ENCODE measurements at regions not wholly inside any gene's neighbourhood (a gene's known extent, or its start where the extent isn't known, plus 50 kb on each side); places are given as distances from the start of the nearest gene placed in this dataset.

- TF ChIP-seq, protein P1, sequence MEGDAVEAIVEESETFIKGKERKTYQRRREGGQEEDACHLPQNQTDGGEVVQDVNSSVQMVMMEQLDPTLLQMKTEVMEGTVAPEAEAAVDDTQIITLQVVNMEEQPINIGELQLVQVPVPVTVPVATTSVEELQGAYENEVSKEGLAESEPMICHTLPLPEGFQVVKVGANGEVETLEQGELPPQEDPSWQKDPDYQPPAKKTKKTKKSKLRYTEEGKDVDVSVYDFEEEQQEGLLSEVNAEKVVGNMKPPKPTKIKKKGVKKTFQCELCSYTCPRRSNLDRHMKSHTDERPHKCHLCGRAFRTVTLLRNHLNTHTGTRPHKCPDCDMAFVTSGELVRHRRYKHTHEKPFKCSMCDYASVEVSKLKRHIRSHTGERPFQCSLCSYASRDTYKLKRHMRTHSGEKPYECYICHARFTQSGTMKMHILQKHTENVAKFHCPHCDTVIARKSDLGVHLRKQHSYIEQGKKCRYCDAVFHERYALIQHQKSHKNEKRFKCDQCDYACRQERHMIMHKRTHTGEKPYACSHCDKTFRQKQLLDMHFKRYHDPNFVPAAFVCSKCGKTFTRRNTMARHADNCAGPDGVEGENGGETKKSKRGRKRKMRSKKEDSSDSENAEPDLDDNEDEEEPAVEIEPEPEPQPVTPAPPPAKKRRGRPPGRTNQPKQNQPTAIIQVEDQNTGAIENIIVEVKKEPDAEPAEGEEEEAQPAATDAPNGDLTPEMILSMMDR (IDR thresholded peaks at IDR 0.05) = no peak
- 88 to 95% (median 92%) methylated on average over 7 of the region's 7 CpGs for WGBS, 4 donors
Measured at GRCh38 chr2:234884591-234884990, 67.2 kb upstream of the SH3BP4 start.

DNA sequence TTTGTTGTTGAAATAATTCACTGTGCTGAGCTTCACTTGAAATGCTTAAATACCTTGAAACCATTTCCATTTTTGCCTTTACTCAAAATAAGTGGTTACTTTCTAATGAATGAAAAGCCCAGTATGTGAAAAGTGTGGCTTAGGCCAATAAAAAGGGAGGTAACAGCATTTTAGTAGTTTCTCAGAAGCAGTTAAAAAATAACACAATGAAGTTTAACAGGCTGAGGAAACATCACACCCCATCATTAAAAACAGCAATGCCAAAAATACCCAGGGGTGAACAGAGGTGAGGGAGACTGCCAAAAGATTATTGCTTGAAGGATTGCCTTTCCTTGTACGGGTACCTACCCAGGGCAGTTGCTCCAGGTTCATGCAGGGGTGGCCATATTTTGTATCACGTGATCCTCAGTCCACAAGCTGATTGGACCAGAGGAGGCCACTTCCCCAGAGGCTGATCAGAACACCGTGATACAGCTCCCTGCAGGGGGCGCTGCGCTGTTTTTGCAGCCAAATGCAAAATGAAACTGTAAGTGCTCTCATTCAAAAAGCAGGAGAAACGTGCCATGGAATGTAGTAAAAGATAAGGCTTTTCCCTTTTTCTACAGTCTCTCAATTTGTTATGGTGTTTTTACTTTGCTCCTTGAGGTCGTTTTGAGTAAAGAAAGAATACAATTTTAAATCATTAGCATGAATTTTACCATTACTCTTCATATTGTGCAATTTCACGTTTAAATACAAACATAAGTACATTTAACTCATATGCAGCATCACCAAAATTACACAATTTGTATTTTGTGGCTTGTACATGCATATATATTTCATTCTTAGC lies 70.2 kb upstream of the SH3BP4 start:
- Histone ChIP-seq H3K4me3 (peak overlapping the region in 7 of 12 donors; percentile 13 to 38 (median 26)), H3K9me3 (peaks cover 0 to 4% (median 0%) of the 10 kb centered on the region in 12 donors), H3K4me1 (peaks cover 0 to 25% (median 8%) of the 10 kb centered on the region in 12 donors), H3K27me3 (no peaks in the 10 kb centered on the region), H3K36me3 (no peaks in the 10 kb centered on the region), H3K27ac (peak overlapping the region in 3 of 12 donors; percentile 2 to 40 (median 23))
- WGBS, 4 donors = 24 to 46% (median 31%) methylated on average over 8 of the region's 8 CpGs
- DNase-seq = peak; percentile 78 to 91 (median 85)
- intact Hi-C loops (cut with DNase I) = loop anchor here in 9 of 10 donors (2.0 to 10.0 kb wide), 10 partner anchors 71 to 327 kb away; partner anchors contain the start of gene SH3BP4 (in 2 of the 9)
- peak; percentile 92 to 98 (median 96) for ATAC-seq
- TF ChIP-seq, protein P1 (IDR thresholded peaks at IDR 0.05) = peak; percentile 67 to 93 (median 78)
- no peak for TF ChIP-seq POLR2A (IDR thresholded peaks at IDR 0.05)

More at GRCh38 chr2:234884591-234884990, 67.2 kb upstream of the SH3BP4 start:
- DNase-seq (no peak), ATAC-seq (no peak)
- no peaks in the 10 kb centered on the region for H3K27me3 ChIP-seq
- peaks cover 0 to 25% (median 8%) of the 10 kb centered on the region in 12 donors for H3K4me1 ChIP-seq
- no peaks in the 10 kb centered on the region for H3K36me3 ChIP-seq
- H3K27ac ChIP-seq = no peak overlapping the region
- intact Hi-C loops (cut with DNase I) = loop anchor here in 9 of 10 donors (5.0 to 10.0 kb wide), 8 partner anchors 68 to 330 kb away; partner anchors contain the start of gene SH3BP4 (in 2 of the 9)
- no peaks in the 10 kb centered on the region for H3K9me3 ChIP-seq
- no peak overlapping the region for H3K4me3 ChIP-seq

GRCh38 chr2:234880551-234881211 lies 71.1 kb upstream of the SH3BP4 start:
- Histone ChIP-seq H3K4me1 (peaks cover 0 to 25% (median 8%) of the 10 kb centered on the region in 12 donors), H3K4me3 (no peak overlapping the region), H3K27ac (peak overlapping the region in 1 of 12 donors; percentile 40), H3K27me3 (no peaks in the 10 kb centered on the region), H3K36me3 (no peaks in the 10 kb centered on the region), H3K9me3 (peaks cover 0 to 4% (median 0%) of the 10 kb centered on the region in 12 donors)
- ATAC-seq = peak in 1 of 4 donors; percentile 70
- TF ChIP-seq, protein P1 (IDR thresholded peaks at IDR 0.05) = no peak
- no peak for TF ChIP-seq POLR2A (IDR thresholded peaks at IDR 0.05)
- intact Hi-C loops (cut with DNase I) = loop anchor here in 9 of 10 donors (2.0 to 10.0 kb wide), 10 partner anchors 72 to 326 kb away; partner anchors contain the start of gene SH3BP4 (in 2 of the 9)
- WGBS, 4 donors = 51 to 83% (median 67%) methylated on average over 7 of the region's 7 CpGs
- no peak for DNase-seq

Data from heart left ventricle (tissue), 16 donors.